H1 (cell line): ENCODE measurements at regions not wholly inside any gene's neighbourhood (a gene's known extent, or its start where the extent isn't known, plus 50 kb on each side); places are given as distances from the start of the nearest gene placed in this dataset.

Experiments
- CBX5 ChIP-seq: fragments of 300-800, 300-1000 bp; sonication (generic); IDR thresholded peaks from 2 replicates; pipeline ENCODE4 v1.7.1; 2016; ENCODE audit warnings: antibody characterized with exemption, low read length, low read depth
- CTCF ChIP-seq, 3 experiments: IDR thresholded peaks; 1 replicate in 2 of 3; 2 replicates in 1 of 3; pipeline versions ENCODE4 v1.5.1 to v1.6.1; 2011; ENCODE audit warnings: low read length in 3 of 3, mild to moderate bottlenecking in 3 of 3, inconsistent platforms in 2 of 3, low read depth in 1 of 3, moderate library complexity in 1 of 3; ENCODE audit not compliant: insufficient read depth in 1 of 3; ENCODE audit errors: control extremely low read depth in 1 of 3
- EZH2 ChIP-seq: fragments of 200-600 bp; sonication (generic); IDR thresholded peaks from 2 replicates; pipeline ENCODE4 v1.7.1; 2012; ENCODE audit warnings: low read depth, mild to moderate bottlenecking, moderate library complexity, low read length, inconsistent platforms; ENCODE audit not compliant: severe bottlenecking
- GTF2F1 ChIP-seq: IDR thresholded peaks from 2 replicates; pipeline ENCODE4 v1.6.1; 2012; ENCODE audit warnings: low read depth, low read length, improper control_type of control experiment, borderline replicate concordance
- JUN ChIP-seq: IDR thresholded peaks from 2 replicates; pipeline ENCODE4 v1.6.1; 2011; ENCODE audit warnings: low read depth, mild to moderate bottlenecking, improper control_type of control experiment, low read length
- NANOG ChIP-seq: IDR thresholded peaks from 2 replicates; pipeline ENCODE4 v1.6.1; 2011; ENCODE audit warnings: low read length, low read depth, mild to moderate bottlenecking, inconsistent platforms; ENCODE audit not compliant: insufficient read depth, poor library complexity, severe bottlenecking
- NRF1 ChIP-seq: IDR thresholded peaks from 2 replicates; pipeline ENCODE4 v1.6.1; 2011; ENCODE audit warnings: mild to moderate bottlenecking, low read depth, low read length, improper control_type of control experiment
- POLR2A ChIP-seq, 2 experiments: IDR thresholded peaks; 1 replicate in 1 of 2; 2 replicates in 1 of 2; pipeline ENCODE4 v1.6.1; 2011; ENCODE audit warnings: low read depth in 2 of 2, low read length in 2 of 2, mild to moderate bottlenecking in 2 of 2; ENCODE audit errors: control extremely low read depth in 1 of 2
- POLR2AphosphoS5 ChIP-seq: IDR thresholded peaks from 2 replicates; pipeline ENCODE4 v1.6.1; 2011; ENCODE audit warnings: low read depth, low read length
- SIRT6 ChIP-seq: IDR thresholded peaks from one replicate; pipeline ENCODE4 v1.7.1; 2012; ENCODE audit warnings: low read length, inconsistent platforms
- YY1 ChIP-seq: IDR thresholded peaks from 2 replicates; pipeline ENCODE4 v1.6.1; 2011; ENCODE audit warnings: low read depth, mild to moderate bottlenecking, low read length
- TF ChIP-seq, protein P1 (sequence below): IDR thresholded peaks from 2 replicates; pipeline ENCODE4 v1.6.1; 2012; ENCODE audit warnings: inconsistent platforms

DNA sequence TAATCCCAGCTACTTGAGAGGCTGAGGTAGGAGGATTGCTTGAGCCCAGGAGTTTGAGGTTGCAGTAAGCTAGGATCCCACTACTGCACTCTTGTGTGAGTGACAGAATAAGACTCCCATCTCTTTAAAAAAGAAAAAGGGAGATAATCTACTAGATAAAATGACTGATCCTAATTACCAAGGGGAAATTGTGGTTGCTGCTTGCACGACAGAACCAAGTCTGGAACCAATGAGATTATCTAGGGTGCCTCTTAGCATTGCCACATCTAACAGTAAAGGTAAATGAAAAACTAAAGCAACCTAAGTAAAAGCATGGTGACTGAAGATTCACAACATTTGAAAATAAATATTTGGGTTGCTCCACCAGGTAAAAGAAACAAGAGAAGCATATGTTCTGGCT is 185.1 kb downstream of the PDHA2 start:
- no peak for TF ChIP-seq JUN
- TF ChIP-seq, protein P1, sequence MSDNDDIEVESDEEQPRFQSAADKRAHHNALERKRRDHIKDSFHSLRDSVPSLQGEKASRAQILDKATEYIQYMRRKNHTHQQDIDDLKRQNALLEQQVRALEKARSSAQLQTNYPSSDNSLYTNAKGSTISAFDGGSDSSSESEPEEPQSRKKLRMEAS: no peak
- no peak for TF ChIP-seq CTCF (IDR thresholded peaks at IDR 0.05; ENCODE audit: control extremely low read depth in 1 of 3, insufficient read depth in 1 of 3, low read depth in 1 of 3, low read length in 3 of 3)
- TF ChIP-seq NRF1: no peak
- no peak for TF ChIP-seq YY1
- TF ChIP-seq GTF2F1: no peak
- no peak for TF ChIP-seq EZH2
- TF ChIP-seq SIRT6: no peak
- no peak for TF ChIP-seq POLR2AphosphoS5
- no peak for TF ChIP-seq CBX5
- no peak for TF ChIP-seq NANOG
- TF ChIP-seq POLR2A (IDR thresholded peaks at IDR 0.05; ENCODE audit: control extremely low read depth in 1 of 2, low read depth in 2 of 2, low read length in 2 of 2): no peak
